ENCODE measurements at regions not wholly inside any gene's neighbourhood (a gene's known extent, or its start where the extent isn't known, plus 50 kb on each side); places are given as distances from the start of the nearest gene placed in this dataset.

DNA sequence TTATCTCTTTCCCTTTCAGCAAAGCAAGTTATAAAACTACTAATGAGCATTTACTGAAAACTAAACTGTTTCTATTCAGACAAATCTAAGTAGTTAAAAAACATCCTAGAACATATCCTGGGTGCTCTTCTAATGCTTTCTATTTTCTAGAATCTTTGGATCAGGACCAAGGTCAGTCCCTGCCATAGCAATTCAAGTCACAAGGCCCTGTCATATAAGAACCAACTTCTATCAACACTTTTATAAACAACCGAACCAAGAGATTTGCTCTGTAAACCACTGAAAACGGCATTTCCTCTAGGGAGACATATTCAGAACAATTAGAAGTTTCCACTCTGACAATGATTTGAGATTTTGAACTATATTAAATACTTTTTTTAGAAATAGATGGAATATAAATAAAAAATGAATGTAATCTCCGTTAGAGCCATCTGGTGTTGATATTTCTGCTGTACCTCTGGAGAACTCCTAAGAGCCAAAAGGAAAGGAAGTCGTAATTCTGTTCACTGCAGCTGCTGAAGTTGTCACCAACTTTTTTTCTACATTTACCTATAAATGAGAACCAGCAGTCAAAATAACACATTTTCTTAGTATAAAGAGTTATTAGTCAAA is 51.4 kb upstream of the LGSN start:
- no peak for DNase-seq (ENCODE audit: low spot score)
- in situ Hi-C loops (cut with HindIII; ENCODE audit: low sequenced_read_pairs): no loop called here

DNA sequence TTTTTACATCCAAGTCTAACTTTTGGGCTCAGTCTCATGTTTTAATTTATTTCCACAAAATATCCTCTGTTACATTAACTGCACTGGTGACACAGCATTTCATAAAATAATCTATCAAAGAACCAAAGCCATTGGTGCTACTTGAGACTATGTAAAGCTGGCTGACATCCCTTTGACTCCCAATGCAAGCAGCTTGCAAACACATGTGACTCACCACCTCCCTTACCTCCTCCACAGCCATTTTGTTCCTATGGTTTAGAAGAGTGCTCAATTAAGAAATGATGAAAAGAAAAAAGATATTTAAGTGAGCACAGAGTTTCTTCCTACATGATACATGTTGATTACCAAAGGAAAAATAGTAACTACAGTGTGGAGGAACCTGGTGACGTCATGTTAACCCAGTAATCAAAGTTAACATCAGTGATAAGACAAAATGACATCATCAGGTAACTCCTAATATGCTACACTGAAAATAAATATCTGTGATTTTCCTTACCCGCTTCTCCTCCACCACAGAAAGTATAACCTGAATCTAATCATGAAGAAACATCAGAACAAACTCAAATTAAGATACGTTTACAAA is 53.3 kb upstream of the LGSN start:
- in situ Hi-C loops (cut with HindIII; ENCODE audit: low sequenced_read_pairs): no loop called here
- DNase-seq (ENCODE audit: low spot score): no peak

DNA sequence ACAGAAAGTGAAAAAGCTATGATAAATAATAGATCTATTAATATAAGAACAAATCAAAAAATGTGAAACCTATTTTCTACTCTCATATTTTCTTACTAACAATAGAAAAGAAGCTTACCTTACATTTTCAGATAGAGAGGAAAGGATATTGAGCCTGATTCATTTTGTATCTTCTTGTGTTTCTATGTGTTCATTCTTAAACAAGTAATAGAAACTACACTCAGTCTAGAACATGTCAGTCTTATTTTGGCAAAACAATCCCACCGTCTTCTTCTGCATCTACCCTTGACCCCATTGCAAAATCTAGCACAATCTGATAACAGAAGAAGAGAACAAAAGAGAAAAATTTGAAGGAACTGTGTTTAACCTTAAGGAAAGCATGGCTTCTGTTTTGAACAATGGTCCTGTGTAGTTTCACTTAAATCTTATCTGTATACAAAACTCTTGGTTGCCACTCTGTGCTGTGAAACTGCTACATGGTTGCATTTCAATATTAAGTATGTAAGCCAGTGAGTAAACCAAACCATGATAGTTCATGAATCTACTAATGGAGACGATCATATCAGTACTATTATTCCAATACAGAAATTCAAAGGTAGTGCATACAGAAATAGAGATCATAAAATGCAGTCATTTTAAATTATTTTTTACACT is 69.5 kb upstream of the LGSN start:
- in situ Hi-C loops (cut with HindIII; ENCODE audit: low sequenced_read_pairs): no loop called here
- DNase-seq (ENCODE audit: low spot score): no peak

DNA sequence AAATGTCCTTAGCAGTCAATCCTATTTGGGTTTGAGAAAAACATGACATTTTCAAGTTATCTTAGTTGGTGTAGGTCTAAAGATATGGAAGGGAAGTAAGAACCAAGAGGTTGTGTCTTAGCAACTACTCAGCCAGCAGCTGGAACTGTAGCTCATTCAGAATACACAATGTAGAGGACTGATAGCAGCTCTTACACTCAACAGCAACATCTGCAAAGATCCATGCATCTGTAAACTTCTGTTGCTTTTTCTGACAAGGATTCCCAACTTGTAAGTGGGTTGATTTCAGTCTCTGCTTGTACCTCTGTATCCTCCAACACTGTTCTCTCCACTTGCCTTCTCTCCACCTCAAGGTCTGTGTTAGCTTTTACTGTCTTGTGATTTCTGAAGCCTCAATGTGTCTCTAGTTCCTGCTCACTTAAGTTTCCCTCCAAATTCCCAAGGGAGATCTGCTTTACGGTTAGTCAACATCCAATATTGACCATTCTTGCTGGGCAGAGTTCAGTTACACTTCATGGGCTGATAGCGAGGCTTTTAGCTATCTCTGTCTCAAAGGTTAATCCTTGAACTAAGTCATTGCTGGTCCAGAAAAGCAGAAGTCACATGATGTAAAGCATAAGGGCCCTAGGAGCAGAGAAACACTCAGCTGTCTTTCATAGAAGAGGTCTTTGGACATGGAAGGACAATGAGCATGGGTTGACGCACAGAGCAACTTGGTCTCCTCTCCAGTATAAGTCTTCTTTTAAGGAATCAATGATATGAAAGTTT is 71.6 kb upstream of the LGSN start:
- in situ Hi-C loops (cut with HindIII; ENCODE audit: low sequenced_read_pairs): no loop called here
- DNase-seq (ENCODE audit: low spot score): no peak

DNA sequence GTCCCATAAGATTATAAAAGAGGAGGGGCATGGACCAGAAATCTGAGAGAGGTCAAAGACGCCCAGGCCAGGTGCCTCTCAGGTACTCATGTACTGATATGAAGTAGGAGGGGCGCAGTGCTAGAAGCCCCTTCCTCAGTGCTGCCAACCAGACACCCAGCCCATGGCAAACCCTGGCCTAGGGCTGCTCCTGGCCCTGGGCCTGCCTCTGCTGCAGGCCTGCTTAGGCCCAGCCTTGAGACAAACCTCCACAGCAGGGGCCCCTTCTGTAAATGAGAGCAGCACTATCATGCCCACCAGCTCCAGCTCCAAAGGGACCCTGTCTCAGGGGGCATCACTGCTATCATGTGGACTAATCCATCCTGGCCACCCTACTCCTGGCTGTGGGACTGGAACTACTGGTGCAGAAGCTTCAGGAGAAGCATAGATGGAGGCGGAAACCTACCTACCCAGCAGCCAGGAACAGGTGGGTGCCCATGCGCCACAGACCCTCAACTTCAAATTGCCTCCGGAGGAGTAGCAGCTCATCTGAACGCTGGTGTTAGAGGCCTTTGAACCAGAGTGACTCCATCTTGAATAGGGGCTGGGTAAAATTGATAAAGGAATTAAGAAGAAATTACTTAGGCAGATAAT is 72.4 kb upstream of the LGSN start:
- no peak for DNase-seq (ENCODE audit: low spot score)
- in situ Hi-C loops (cut with HindIII; ENCODE audit: low sequenced_read_pairs): no loop called here

DNA sequence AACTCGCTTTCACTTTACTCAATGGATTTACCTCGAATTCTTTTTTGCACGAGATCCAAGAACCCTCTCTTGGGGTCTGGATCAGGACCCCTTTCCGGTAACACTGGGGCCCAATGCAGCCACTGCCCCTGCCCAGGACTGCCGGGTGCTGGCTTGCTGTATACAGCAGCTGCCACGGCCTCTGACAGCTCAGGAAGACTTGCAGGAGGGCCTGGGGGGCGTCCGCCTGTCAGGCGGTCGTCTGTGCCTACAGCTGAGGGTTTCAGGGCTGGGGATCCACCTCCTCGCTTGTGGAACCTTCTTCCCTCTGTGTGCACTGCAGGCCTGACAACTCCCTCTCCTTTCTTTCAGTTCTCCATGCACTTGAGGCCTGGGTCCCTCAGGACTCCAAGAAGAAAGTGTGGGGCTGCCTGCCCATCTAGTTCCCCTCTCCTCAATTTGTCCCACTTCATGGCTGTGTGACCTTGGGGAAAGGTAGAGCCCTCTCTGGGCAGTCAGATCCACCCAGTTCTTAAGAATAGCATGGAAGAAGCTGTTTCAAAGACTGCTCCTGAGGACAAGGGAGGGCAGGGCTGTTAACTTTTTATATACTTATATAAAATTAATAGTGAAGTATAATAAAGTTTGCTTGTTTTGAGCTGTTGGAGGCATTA is 75.0 kb upstream of the LGSN start:
- in situ Hi-C loops (cut with HindIII; ENCODE audit: low sequenced_read_pairs): no loop called here
- no peak for DNase-seq (ENCODE audit: low spot score)

DNA sequence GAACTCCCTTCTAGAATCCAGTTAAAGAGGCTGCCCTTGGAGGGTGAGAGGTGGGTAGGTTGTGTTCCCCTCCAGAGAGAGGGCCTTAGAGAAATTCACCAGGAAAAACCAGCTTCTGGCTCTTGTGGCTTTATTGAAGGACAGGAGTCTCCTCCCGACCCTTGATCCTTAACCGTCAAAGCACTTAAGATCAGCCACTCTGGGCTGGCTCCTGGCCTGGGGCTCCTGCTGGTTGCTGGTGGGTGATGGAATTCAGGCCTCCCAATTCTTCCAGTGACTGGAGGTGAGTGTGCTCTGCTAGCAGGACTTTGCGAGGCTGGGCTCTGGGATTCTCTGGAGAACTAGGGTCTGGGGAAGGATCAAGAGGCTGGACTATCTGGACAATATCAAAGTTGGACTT is 75.6 kb upstream of the LGSN start:
- no peak for DNase-seq (ENCODE audit: low spot score)
- in situ Hi-C loops (cut with HindIII; ENCODE audit: low sequenced_read_pairs): no loop called here

DNA sequence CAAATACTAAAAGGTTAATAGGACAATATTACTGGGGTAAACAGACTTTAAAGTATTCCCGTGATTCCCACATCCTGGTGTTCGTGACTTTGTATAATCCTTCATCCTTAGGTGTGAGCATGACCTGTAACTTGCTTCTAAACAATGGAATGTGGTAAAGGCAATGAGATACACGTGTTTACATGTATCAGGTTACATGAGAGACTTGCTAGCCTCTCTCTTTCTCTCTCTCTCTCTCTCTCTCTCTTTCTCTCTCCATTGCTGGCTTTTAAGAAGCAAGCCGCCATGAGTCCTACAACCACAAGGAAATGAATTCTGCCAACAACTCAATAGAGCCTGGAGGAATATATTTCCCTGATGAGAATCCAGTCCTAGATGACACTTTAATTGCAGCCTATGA is 83.9 kb upstream of the LGSN start:
- in situ Hi-C loops (cut with HindIII; ENCODE audit: low sequenced_read_pairs): no loop called here

DNA sequence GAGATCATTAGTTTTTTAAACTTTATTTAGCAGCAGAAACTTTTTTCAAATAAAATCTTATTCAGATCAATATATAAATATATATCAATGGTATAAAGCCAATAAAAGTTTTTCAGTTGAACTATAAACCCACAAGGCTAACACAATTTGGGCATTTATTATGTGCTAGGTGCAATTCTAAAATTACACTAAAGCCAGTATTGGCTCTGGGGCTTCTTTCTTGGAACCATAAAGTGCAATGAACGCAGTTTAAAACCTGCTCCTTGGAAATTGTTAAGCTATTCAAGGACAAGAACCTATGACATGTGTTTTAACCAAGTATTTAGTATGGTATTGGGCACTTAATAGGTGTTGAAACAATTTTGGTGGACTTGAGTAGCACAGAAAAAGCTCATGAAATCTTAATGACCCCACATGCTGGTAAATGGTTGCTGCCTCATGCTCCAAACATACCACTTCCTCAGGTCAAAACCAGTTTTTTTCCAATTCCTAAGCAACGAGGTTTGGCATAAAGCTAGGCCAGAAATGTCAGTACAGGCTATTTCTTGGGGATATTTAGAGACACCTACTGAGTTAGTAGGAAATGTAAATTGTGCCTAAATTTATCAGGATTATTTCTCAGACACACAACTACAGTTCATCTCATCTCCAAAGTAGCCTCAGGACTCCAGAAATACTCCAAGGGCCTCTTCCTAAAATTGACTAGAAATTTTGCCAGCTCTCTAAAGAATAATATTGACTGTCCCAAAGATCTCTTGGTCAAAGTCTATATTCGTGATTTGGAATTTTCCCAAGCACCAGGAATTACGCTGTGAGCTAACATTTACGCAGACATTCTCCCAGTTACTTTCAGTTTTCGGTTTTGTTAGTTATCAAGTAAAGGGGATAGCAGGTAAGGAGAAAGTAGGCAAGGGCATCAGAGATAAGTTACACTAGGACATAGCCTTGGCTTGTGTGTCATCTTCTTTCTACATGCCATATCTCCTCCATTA is 90.9 kb upstream of the LGSN start:
- no peak for DNase-seq (ENCODE audit: low spot score)
- in situ Hi-C loops (cut with HindIII; ENCODE audit: low sequenced_read_pairs): no loop called here

More for the DNA sequence above, 83.9 kb upstream of the LGSN start:
- DNase-seq (ENCODE audit: low spot score): no peak

DNA sequence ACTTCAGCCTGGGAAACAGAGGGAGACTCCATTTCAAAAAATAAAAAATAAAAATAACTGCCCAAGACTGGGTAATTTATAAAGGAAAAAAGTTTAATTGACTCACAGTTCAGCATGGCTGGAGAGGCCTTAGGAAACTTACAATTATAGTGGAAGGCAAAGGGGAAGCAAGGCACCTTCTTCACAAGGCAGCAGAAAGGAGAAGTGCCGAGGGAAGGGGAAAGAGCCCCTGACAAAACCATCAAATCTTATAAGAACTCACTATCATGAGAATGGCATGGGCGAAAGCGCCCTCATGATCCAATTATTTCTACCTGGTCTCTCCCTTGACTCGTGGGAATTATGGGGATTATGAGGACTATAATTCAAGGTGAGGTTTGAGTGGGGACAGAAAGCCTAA is 95.5 kb upstream of the LGSN start:
- no peak for DNase-seq (ENCODE audit: low spot score)
- in situ Hi-C loops (cut with HindIII; ENCODE audit: low sequenced_read_pairs): no loop called here

DNA sequence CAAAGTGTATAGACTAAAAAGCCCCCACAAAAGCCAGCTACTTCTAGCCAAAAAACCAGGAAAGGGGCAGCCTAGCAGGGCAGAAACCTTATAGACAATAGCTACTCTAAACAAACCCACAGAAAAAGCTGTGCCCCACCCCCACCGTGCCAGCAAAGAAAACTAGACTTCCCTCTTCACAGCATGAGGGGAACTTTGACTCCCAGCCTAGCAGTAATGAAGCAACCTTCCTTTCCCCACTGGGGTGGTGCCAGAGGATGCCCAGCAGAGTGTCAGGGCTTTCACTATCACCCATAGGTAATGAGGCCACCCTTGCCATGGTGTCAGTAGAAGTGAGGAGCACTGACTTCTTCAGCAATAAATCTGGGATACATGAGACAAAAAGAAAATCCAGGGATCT is 99.0 kb upstream of the LGSN start:
- no peak for DNase-seq (ENCODE audit: low spot score)
- in situ Hi-C loops (cut with HindIII; ENCODE audit: low sequenced_read_pairs): no loop called here

DNA sequence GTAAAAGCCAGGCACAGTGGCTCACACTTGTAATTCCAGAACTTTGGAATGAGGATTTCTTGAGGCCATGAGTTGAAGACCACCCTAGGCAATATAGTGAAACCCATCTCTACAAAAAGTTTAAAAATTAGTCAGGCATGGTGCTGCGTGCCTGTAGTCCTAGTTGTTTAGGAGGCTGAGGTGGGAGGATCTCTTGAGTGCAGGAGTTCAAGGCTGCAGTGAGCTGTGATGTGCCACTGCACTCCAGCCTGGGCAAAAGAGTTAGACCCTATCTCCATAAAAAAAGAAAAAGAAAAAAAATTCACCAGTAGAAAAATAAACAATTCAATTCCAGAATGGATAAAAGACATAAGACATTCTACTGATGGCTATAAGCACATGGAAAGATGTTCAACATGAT is 104.9 kb upstream of the LGSN start:
- in situ Hi-C loops (cut with HindIII; ENCODE audit: low sequenced_read_pairs): no loop called here
- no peak for DNase-seq (ENCODE audit: low spot score)

DNA sequence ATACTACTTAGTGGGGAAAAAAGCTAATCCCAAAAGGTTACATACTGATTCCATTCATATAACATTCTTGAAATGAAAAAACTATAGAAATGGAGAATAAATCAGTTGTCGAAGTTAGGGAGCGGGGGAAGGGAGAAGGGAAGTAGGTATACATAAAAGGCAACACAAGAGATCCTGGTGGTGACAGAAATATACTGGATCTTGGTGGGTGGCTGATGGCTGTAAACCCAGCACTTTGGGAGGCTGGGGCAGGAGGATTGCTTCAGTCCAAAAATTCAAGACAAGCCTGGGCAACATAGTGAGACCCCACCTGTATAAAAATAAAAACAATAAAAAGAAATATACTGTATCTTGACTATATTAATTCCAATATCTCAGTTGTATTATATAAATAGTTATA is 105.7 kb upstream of the LGSN start:
- in situ Hi-C loops (cut with HindIII; ENCODE audit: low sequenced_read_pairs): no loop called here
- DNase-seq (ENCODE audit: low spot score): no peak

DNA sequence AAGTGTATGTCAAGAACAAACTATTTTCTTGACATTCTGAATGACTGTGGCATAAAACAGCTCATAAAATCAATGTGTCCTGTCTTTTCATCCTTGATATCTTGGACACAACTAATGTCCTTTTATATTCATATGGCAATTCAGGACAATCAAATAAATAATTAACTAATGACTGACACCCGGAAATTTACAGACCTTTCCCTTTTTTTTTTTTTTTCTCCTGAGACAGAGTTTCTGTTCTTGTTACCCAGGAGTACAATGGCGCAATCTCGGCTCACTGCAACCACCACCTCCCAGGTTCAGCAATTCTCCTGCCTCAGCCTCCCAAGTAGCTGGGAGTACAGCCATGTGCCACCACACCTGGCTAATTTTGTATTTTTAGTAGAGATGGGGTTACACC is 107.1 kb upstream of the LGSN start:
- no peak for DNase-seq (ENCODE audit: low spot score)
- in situ Hi-C loops (cut with HindIII; ENCODE audit: low sequenced_read_pairs): no loop called here

DNA sequence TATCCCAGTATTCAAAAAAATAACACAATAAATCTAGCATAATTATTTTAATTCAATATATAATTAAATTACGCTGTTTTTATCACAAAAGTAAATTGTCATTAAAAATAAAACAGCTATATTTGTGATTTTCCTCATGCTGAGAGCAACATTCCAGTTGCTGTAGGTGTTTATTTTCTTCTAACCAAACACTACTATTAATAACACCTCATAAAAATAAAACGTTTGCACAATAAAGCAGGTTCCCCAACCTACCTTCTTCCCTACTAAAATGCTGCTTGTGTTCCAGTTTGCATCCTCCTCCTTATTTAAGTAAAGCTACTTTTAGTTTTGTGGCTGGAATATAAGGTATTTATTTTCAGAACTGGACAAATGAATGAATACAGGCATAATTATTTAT is 108.2 kb upstream of the LGSN start:
- DNase-seq (ENCODE audit: low spot score): no peak
- in situ Hi-C loops (cut with HindIII; ENCODE audit: low sequenced_read_pairs): no loop called here

DNA sequence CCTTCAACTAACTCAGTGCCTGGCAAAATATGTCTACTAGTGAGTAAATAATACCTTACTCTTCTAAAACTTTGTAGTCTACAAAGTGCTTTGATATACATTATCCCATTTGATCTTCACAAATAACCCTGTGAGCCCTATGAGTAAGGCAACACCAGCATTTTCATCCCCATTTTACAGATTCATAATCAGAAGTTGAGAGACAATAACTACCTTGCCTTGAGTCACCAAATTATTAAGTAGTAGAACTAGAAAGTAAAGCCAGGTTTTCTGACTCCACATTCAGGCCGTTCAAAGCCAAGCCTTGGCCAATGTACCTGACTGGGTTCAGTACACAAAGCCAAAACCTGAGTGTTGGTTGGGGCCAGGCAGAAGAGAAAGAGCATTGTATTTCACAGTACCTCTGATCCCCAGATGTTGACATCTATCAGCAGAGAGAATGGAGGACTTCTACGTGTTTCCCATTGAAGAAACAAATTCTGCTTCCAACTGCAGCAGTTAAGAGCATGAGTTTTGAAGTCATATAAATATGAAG is 111.3 kb upstream of the LGSN start:
- in situ Hi-C loops (cut with HindIII; ENCODE audit: low sequenced_read_pairs): no loop called here
- DNase-seq (ENCODE audit: low spot score): no peak

DNA sequence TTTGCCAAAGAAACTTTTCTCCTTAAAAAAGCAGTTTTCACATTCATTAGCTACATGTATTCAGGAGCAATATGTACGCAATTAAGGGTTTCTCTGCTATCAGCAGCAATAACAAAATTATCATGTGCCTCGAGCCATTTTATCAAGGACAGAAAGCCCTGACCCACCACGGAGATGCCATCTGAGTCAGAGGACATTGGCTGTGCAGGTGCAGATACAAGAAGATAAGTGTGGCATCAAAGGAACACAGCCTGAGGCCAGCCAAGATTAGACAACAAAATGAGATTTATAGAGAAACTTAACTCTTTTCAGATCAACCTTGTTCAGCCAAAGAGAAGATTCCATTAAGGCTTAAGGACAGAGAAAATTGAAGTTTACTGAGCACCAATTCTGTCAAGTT is 115.2 kb upstream of the LGSN start:
- DNase-seq (ENCODE audit: low spot score): peak; percentile 9
- in situ Hi-C loops (cut with HindIII; ENCODE audit: low sequenced_read_pairs): no loop called here

DNA sequence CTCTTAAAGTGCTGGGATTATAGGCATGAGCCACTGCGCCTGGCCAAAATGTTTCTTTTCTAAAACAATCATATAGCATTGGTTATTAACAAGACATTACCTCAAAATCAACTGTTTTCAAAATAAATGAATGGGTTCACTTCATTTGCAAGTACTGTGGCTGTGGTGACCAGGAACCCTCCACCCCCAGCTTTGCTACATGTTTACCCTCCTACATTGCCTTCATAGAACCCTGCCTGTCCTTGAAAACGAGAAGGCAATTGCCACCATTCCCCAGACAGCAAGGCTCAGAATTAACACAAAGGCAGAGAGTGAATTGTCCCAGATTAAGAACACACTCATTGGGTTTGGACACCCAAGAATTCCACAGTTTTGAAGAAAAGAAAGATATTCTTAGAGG is 116.6 kb upstream of the LGSN start:
- no peak for DNase-seq (ENCODE audit: low spot score)
- in situ Hi-C loops (cut with HindIII; ENCODE audit: low sequenced_read_pairs): no loop called here

Measured in G401 (cell line).